HG02852 (cell line): ENCODE measurements at regions not wholly inside any gene's neighbourhood (a gene's known extent, or its start where the extent isn't known, plus 50 kb on each side); places are given as distances from the start of the nearest gene placed in this dataset.
"Not testable (repeated sequence)": the region's sequence is repeated elsewhere in the genome, so short reads cannot be mapped to it uniquely, and the experiment has no call there.

Experiments used
- ATAC-seq: cut with Tn5 transposase; IDR thresholded peaks from one replicate; pipeline ENCODE4 v1.9.1; 2021; ENCODE audit warnings: mild to moderate bottlenecking, moderate library complexity; ENCODE audit not compliant: unreplicated experiment

GRCh38 chr12:25682421-25682820 lies 129.3 kb upstream of the LMNTD1 start:
- no peak for ATAC-seq

- ATAC-seq = no peak
Measured at GRCh38 chr12:25684070-25684469, 131.0 kb upstream of the LMNTD1 start.

GRCh38 chr12:25686351-25686750 lies 133.3 kb upstream of the LMNTD1 start:
- ATAC-seq = no peak

- no peak for ATAC-seq
Measured at GRCh38 chr12:25687226-25687625, 134.1 kb upstream of the LMNTD1 start.

- not testable (repeated sequence) for ATAC-seq
Measured at GRCh38 chr12:25688851-25689250, 135.8 kb upstream of the LMNTD1 start.

GRCh38 chr12:25689996-25690501 lies 137.0 kb upstream of the LMNTD1 start:
- ATAC-seq = no peak

- no peak for ATAC-seq
Measured at GRCh38 chr12:25690996-25691864, 138.1 kb upstream of the LMNTD1 start.

GRCh38 chr12:25691865-25692114 lies 138.7 kb upstream of the LMNTD1 start:
- no peak for ATAC-seq

- ATAC-seq = no peak
Measured at GRCh38 chr12:25692115-25693035, 139.3 kb upstream of the LMNTD1 start.

GRCh38 chr12:25694072-25694471 lies 141.0 kb upstream of the LMNTD1 start:
- no peak for ATAC-seq

- no peak for ATAC-seq
Measured at GRCh38 chr12:25695574-25695973, 142.5 kb upstream of the LMNTD1 start.

GRCh38 chr12:25698772-25699171 lies 145.7 kb upstream of the LMNTD1 start:
- ATAC-seq = no peak

- ATAC-seq = no peak
Measured at GRCh38 chr12:25699454-25699853, 146.4 kb upstream of the LMNTD1 start.

GRCh38 chr12:25701290-25701689 lies 148.2 kb upstream of the LMNTD1 start:
- ATAC-seq = no peak

GRCh38 chr12:25702553-25702952 lies 149.5 kb upstream of the LMNTD1 start:
- no peak for ATAC-seq

- ATAC-seq = no peak
Measured at GRCh38 chr12:25705261-25705660, 152.2 kb upstream of the LMNTD1 start.

- ATAC-seq = not testable (repeated sequence)
Measured at GRCh38 chr12:25706646-25707045, 153.6 kb upstream of the LMNTD1 start.

- no peak for ATAC-seq
Measured at GRCh38 chr12:25707056-25707455, 154.0 kb upstream of the LMNTD1 start.

GRCh38 chr12:25708661-25709060 lies 155.6 kb upstream of the LMNTD1 start:
- ATAC-seq = no peak

GRCh38 chr12:25710128-25710527 lies 157.0 kb upstream of the LMNTD1 start:
- ATAC-seq = no peak

GRCh38 chr12:25710938-25711605 lies 158.0 kb upstream of the LMNTD1 start:
- ATAC-seq = not testable (repeated sequence)
